ENCODE measurements at regions not wholly inside any gene's neighbourhood (a gene's known extent, or its start where the extent isn't known, plus 50 kb on each side); places are given as distances from the start of the nearest gene placed in this dataset.
"Not testable (repeated sequence)": the region's sequence is repeated elsewhere in the genome, so short reads cannot be mapped to it uniquely, and the experiment has no call there.

DNA sequence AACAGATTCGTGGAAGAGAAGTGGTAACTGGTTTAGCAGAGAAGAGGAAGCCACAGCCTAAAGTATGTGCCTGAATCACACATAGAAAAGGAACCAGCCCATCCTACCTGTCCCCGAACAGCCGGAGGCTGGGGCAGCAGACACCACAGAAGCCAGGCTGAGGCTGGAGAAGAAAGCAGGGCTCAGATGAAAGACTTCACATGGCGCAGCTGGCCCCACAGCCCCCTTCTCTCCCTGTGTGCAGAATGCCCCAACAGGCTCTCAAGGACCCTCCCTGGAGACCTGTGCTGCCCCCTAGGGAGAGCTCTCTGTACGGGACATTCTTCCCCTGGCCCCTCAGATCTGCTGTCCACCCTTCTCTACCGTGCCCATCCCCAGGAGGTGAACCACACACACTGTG is 83.5 kb upstream of the RAB12 start:
- ATAC-seq (no peak), DNase-seq (ENCODE audit: missing footprints) (no peak)
- intact Hi-C loops (cut with DNase I) = no loop called here

DNA sequence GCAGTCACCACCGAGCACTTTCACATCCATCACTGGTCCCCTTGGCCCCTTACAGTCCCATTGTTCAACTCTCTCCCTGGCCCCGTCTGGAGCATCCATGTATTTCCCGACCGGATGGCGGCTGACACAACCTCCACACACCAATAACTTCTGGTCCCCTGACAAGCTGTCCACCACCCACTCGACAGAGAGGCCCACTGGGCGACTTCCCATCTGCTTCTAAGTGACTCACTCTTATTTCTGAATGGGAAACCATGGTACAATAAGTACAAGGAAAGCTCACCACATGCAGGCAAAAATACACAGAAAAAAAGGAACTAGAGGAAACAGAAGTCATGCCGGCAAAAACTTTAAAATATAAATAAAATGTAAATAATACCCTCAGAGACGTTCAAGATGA is 82.9 kb upstream of the RAB12 start:
- DNase-seq (ENCODE audit: missing footprints) = no peak
- no peak for ATAC-seq
- intact Hi-C loops (cut with DNase I) = no loop called here

DNA sequence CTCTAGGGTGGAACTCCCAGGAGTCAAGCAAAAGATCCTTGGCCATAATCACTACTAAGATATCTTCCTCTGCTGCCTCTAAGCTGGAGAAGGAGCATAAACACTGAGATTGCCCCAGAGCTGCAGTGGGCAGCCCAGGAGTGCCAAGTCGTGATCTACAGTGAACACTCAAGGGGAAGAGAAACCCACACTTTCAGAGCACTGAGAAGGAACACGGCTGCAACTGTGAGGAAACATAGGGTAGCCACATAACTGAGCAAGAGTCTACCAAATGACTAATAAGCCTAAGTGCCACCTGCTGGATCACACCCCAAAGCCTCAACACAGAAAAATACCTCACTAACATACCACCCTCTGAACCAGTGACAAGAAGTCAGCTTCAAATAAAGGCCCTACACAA is 79.6 kb upstream of the RAB12 start:
- intact Hi-C loops (cut with DNase I) = no loop called here
- ATAC-seq (no peak), DNase-seq (ENCODE audit: missing footprints) (no peak)

DNA sequence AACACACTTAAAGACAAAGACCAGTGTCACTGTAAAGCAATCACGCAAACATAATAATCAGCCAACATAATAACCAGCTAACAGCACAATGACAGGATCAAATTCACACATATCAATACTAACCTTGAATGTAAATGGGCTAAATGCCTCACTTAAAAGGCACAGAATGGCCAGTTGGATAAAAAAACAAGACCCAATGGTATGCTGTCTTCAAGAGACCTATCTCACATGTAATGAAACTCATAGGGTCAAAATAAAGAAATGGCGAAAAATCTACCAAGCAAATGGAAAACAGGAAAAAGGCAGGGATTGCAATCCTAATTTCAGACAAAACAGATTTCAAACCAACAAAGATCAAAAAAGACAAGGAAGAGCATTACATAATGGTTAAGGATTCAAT is 78.2 kb upstream of the RAB12 start:
- intact Hi-C loops (cut with DNase I); ATAC-seq; DNase-seq (ENCODE audit: missing footprints): not testable (repeated sequence)

DNA sequence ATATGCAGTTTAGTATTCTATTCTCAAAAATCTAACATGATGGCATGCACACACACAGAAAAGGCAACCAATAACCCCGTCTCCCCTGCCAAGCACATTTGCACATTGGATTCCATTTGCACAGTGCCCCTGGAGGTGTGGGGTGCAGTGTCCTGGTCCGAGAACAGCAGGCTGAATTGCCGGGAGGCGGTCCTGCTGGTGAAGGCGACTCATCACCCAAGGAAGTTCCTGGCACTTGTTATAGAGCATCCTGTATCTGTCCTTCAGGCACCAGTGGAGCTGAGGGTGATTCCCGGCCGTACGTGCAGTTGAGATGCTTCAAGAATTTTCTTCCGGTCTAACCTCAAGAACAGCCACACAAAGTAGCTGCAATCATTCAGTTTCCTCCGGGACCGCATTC is 73.0 kb upstream of the RAB12 start:
- ATAC-seq = no peak
- DNase-seq (ENCODE audit: missing footprints) = no peak
- intact Hi-C loops (cut with DNase I) = no loop called here

DNA sequence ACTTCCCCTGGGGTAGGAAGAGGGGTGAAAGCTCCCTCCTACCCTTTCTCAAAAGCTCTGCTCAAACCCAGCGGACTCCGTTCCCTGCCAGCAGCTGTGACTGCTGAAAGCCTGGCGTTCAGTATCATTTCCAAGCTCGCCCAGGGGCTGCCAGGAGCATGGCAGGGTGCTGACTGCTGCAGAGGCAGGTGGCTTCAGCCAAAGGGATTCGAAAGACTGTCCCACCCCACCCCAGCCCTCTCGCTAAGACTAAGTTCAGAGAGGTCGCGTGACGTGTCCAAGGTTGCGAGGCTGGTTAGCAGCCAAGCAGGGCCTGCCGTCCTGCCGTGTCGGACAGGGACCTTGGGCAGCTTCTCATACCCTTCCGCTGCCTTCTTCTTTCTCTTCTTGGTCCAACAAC is 72.3 kb upstream of the RAB12 start:
- no peak for DNase-seq (ENCODE audit: missing footprints)

DNA sequence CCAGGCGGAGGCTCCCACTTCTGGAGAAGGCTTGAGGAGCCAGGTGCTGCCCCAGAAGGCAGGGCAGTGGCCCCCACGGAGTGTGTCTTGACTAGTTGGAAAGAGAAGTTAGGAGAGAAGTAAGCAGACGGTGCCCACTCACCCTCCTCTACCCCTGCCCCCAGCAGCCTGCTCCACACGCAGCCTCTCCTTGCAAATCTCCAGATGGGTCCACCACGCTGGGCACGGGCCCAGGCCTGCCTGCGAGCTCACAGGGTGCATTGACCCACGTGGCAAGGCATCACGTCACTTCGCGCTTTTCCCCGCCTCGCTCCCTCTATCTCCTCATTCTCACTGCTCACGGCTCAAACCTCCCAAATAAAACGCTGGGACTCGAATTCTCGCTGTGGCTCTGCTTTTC is 71.8 kb upstream of the RAB12 start:
- intact Hi-C loops (cut with DNase I) = no loop called here
- ATAC-seq (peak; percentile 26), DNase-seq (ENCODE audit: missing footprints) (no peak)

More for the DNA sequence above, 72.3 kb upstream of the RAB12 start:
- intact Hi-C loops (cut with DNase I) = no loop called here
- ATAC-seq = peak; percentile 52

DNA sequence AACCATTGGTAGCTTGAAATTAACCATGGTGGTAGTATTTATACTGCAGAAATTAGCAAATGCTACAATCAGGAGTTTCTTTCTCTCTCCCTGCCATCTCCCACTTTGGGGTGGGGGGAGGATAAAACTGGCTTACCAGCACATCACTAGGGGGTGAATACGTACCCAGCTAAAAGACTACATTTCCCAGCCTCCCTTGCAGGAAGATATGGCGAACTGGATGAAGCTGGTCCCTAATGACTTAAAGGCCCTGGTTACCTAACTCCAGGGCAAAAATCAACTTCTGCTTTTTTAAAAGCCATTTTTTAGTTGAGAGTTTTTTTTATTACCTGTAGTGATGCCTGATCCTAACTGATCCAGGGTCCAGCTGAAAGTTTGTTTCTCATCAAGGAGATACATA is 70.3 kb upstream of the RAB12 start:
- DNase-seq (ENCODE audit: missing footprints) (no peak), ATAC-seq (no peak)
- intact Hi-C loops (cut with DNase I) = no loop called here

DNA sequence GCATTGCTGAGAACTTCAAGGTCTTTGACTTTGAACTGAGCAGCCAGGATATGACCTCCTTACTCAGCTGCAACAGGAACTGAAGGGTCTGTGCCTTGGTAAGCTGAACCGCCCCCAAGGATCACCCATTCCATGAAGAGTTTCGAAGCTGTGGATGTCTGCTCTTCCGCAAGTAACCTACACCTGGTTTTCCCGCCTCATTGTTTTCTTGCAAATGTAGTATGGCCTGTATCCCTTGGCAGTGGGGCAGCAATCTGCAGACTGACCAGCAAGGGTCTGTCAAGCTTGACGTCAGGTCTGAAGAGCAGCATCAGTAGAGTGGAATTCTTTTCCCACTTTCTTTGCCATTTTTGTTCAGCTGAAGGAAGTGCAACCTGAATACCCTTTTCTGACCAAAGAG is 62.6 kb upstream of the RAB12 start:
- intact Hi-C loops (cut with DNase I) = no loop called here

DNA sequence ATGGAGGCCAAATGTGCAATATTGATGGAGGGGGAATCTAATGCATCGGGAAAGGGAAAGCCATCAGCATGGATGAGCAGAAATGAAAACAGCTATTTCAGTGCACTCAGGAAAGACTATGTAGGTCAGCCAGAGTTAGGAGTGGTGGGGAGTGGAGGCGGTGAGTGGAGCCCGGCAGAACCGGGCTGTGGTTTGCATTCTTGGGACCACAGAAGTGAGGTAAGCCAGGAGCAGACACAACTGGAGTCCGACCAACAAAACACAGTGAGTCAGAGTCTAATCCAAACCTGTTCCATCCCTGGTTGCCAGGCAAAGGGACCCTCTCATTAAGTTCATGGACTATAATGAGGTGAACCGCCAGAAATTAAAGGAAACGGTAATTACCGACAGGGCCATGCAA is 61.1 kb upstream of the RAB12 start:
- DNase-seq (ENCODE audit: missing footprints) (no peak), ATAC-seq (no peak)
- intact Hi-C loops (cut with DNase I) = no loop called here

More for the DNA sequence above, 62.6 kb upstream of the RAB12 start:
- DNase-seq (ENCODE audit: missing footprints) = no peak
- no peak for ATAC-seq

DNA sequence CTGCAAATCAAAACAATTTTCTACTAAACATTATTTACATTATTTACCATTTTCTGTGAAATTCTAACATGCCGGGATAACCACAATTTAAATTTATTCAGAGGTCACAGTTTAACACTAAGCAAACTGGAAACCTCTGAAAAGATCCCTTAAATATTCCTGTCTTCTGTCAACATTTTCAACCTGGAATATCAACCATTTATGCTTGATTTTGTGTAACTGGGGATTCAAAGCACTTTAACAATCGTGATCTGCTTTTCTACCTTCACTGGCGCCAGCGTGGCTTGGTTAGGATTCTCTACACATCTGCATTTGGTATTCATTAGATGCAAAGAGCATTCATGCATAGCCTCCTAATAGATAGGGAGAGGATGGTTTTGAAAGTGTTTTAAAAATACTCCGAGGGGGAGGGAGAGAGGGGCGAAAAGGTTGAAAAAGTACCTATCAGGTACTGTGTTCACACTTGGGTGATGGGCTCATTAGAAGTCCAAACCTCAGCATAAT is 59.9 kb upstream of the RAB12 start:
- ATAC-seq (no peak), DNase-seq (ENCODE audit: missing footprints) (no peak)
- intact Hi-C loops (cut with DNase I) = no loop called here

DNA sequence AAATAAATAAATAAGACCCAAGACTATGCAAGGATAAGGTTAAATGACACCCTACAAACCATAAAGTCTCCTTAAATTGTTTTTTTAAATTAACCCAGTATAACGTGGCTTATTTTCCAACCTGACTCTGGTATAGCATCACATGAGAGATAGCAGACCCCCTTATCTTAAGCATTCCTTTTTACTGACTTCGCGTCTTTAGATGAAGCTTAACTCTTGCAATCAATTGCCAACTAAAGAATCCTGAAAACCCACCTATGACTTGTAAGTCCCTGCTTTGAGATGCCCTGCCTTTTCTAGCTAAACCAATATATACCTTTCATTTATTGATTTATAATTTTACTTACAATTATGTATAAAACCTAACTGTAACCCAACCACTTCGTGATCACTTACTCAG is 57.1 kb upstream of the RAB12 start:
- intact Hi-C loops (cut with DNase I) = no loop called here
- DNase-seq (ENCODE audit: missing footprints) = no peak
- no peak for ATAC-seq

DNA sequence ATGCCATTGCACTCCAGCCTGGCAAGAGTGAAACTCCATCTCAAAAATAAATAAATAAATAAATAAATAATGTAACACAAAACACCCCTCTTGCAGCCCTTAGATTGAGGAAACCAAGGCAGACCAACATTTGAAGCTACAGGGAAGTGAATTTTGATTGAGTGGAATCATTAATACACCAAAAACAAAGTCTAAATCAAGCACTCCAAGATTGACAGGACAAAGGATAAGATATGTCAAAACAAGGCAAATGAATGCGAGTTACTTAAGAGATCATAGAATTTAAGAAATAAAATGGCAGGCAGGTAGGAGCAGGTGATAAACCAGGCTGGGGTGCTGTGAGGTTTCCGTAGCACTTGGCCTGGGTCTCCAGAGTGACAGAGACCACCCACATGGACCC is 54.9 kb upstream of the RAB12 start:
- intact Hi-C loops (cut with DNase I) = no loop called here
- DNase-seq (ENCODE audit: missing footprints) (no peak), ATAC-seq (no peak)

DNA sequence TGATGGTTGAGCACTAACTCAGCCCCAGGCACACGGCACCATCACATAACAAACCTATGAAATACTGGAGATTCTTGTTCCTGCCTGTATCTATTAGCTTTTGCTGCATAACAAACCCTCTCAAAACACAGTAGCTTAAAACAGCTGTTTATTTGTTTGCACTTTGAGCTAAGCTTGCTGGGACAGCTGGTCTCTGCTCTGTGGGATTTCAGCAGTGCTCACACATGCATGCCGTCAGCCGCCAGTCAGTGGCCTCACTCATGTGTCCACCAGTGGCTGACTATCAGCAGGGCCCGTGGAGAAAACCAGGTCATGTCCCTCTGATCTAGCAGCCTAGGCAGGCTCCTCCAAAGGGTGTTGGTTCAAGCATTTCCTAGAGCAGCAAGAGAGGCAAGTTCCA is 52.8 kb upstream of the RAB12 start:
- ATAC-seq (no peak), DNase-seq (ENCODE audit: missing footprints) (no peak)
- intact Hi-C loops (cut with DNase I) = no loop called here
